VCaP (cell line): ENCODE measurements at regions not wholly inside any gene's neighbourhood (a gene's known extent, or its start where the extent isn't known, plus 50 kb on each side); places are given as distances from the start of the nearest gene placed in this dataset.

Source experiments
- H3K27ac ChIP-seq: fragments of 450-650 bp; 2 replicates; pipeline ENCODE4 v1.5.1; 2017
- TF ChIP-seq, protein P1 (sequence below): fragments of 450-650 bp; conservative IDR thresholded peaks from 2 replicates; pipeline ENCODE4 v1.5.1; 2017; ENCODE audit warnings: mild to moderate bottlenecking, moderate library complexity

- no peak overlapping the region for H3K27ac ChIP-seq
- TF ChIP-seq, protein P1, sequence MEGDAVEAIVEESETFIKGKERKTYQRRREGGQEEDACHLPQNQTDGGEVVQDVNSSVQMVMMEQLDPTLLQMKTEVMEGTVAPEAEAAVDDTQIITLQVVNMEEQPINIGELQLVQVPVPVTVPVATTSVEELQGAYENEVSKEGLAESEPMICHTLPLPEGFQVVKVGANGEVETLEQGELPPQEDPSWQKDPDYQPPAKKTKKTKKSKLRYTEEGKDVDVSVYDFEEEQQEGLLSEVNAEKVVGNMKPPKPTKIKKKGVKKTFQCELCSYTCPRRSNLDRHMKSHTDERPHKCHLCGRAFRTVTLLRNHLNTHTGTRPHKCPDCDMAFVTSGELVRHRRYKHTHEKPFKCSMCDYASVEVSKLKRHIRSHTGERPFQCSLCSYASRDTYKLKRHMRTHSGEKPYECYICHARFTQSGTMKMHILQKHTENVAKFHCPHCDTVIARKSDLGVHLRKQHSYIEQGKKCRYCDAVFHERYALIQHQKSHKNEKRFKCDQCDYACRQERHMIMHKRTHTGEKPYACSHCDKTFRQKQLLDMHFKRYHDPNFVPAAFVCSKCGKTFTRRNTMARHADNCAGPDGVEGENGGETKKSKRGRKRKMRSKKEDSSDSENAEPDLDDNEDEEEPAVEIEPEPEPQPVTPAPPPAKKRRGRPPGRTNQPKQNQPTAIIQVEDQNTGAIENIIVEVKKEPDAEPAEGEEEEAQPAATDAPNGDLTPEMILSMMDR = no peak
These were observed 120.8 kb upstream of the DIO3 start for GRCh38 chr14:101440496-101440895.

DNA sequence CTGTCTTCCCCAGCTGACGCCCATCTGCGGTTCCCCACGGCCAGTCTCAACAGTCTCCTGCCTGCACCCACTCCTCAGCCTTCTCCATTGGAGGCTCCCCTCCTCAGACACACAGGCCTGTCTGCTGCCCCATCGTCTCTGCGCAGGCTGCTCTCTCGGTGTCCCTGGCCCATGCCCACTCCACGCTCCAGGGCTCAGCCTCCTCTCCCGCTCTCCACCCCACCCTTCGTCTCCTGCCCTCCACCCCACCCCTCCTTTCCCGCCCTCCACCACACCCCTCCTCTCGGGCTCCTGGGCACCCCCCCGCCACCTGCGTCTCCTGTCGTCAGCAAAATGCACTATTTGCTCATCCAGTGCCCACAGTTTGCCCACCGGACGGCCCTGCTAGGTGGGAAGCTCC lies 119.6 kb upstream of the DIO3 start:
- no peak overlapping the region for H3K27ac ChIP-seq
- TF ChIP-seq, protein P1 = no peak

- H3K27ac ChIP-seq = no peak overlapping the region
- TF ChIP-seq, protein P1 = no peak
These were observed 118.8 kb upstream of the DIO3 start for GRCh38 chr14:101442451-101442850.

DNA sequence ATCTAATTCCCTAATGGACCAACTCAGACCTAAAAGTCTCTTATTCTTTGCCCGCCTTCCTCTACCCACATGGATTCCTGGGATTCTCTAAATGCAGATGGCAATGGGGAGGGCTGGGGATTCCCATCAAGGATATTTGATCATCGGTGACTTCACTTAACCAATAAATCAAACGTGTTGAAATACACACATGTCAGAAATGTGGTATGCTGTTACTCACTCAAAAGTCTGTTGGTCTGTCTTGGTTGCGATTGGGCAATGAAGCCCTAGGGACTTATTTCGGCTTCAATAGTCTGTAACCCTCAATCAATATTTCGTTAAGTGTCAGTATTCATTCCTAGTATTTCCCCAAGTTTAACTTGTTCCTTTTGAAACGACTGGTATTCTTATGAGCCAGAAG lies 117.2 kb upstream of the DIO3 start:
- H3K27ac ChIP-seq = no peak overlapping the region
- TF ChIP-seq, protein P1 = no peak

- H3K27ac ChIP-seq = no peak overlapping the region
These were observed 116.0 kb upstream of the DIO3 start for GRCh38 chr14:101445278-101445677.

DNA sequence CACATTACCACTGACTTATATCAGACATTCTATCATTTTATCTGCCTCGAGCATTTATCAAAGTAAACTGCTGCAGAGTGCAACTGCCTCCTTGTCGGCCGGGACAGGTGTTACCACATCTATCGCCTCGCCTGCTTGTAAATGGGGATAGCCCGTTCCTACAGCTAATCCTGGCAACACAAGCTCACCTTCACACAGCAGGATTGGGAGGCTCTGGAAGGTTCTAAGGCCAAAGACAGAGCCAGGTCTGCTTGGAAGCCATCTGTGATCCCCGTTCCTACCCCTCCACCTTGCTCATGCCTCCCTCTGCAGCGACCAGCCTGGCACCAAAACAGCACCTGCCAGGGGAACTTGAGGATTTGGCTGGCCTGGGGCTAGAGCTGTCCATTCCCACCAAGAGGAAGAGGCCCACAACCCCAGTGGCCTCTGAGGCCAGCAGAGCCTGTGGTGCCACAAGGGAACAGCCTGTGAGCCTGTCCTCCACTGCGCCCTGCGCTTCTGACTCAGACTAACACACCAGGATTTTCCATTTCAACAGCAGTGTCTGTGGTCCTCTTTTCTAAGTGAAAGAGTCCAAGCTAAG lies 114.8 kb upstream of the DIO3 start:
- TF ChIP-seq, protein P1 = no peak
- no peak overlapping the region for H3K27ac ChIP-seq

More at GRCh38 chr14:101445278-101445677, 116.0 kb upstream of the DIO3 start:
- TF ChIP-seq, protein P1 = no peak

GRCh38 chr14:101449114-101449513 lies 112.2 kb upstream of the DIO3 start:
- TF ChIP-seq, protein P1 = no peak
- H3K27ac ChIP-seq = no peak overlapping the region
